B cell (primary cell): ENCODE measurements at regions not wholly inside any gene's neighbourhood (a gene's known extent, or its start where the extent isn't known, plus 50 kb on each side); places are given as distances from the start of the nearest gene placed in this dataset.

Source experiments
- CTCF ChIP-seq: fragments of 200-600 bp; IDR thresholded peaks from one replicate; pipeline ENCODE4 v1.8.0; 2022; ENCODE audit warnings: antibody characterized with exemption, mild to moderate bottlenecking
- EZH2 ChIP-seq: IDR thresholded peaks from 2 replicates; pipeline ENCODE4 v1.6.1; 2012; ENCODE audit warnings: borderline replicate concordance, low read depth, mild to moderate bottlenecking, moderate library complexity, low read length; ENCODE audit not compliant: insufficient read depth, poor library complexity, severe bottlenecking

GRCh38 chr5:133761632-133762031 lies 149.3 kb upstream of the FSTL4 start:
- TF ChIP-seq CTCF (no peak), EZH2 (no peak)
